ENCODE measurements at regions not wholly inside any gene's neighbourhood (a gene's known extent, or its start where the extent isn't known, plus 50 kb on each side); places are given as distances from the start of the nearest gene placed in this dataset.

- no peaks in the 10 kb centered on the region for H3K79me2 ChIP-seq (ENCODE audit: control insufficient read depth, insufficient read depth, low read length)
- no peak overlapping the region for H3K27ac ChIP-seq (ENCODE audit: low read length in 2 of 2)
- intact Hi-C loops (cut with micrococcal nuclease) = no loop called here
- no peak overlapping the region for H3K4me2 ChIP-seq (replicated peaks; ENCODE audit: low read depth, low read length, poor library complexity, severe bottlenecking)
- no peak overlapping the region for H3K4me3 Mint-ChIP-seq
- H2AFZ ChIP-seq (ENCODE audit: insufficient read depth, low read depth, low read length, poor library complexity, severe bottlenecking) = no peak overlapping the region
- no peaks in the 10 kb centered on the region for H3K27me3 ChIP-seq (replicated peaks in 1 of 4; ENCODE audit: control extremely low read depth in 1 of 4, control insufficient read depth in 3 of 4, insufficient read depth in 4 of 4, low read length in 3 of 4)
- no peaks in the 10 kb centered on the region for H3K4me1 Mint-ChIP-seq
- ChIA-PET POLR2A (no interaction called here), CTCF (no interaction called here)
- no peaks in the 10 kb centered on the region for H3K36me3 ChIP-seq (replicated peaks in 1 of 2; ENCODE audit: control extremely low read depth in 1 of 2, control insufficient read depth in 1 of 2, extremely low read depth in 1 of 2, insufficient read depth in 2 of 2, low read length in 1 of 2)
- H3K9me3 ChIP-seq (ENCODE audit: control extremely low read depth in 1 of 3, control insufficient read depth in 2 of 3, insufficient read depth in 1 of 3, low read length in 2 of 3) = peaks cover 0 to 2% (median 0%) of the 10 kb centered on the region in 3 donors
- H3K27me3 Mint-ChIP-seq = no peaks in the 10 kb centered on the region
- H3K9ac ChIP-seq (ENCODE audit: low read length) = no peak overlapping the region
- no peak for DNase-seq
- 73% methylated on average over 1 of the region's 3 CpGs for WGBS (ENCODE audit: insufficient coverage)
- H3K4me3 ChIP-seq (ENCODE audit: control extremely low read depth in 1 of 5, extremely low read depth in 1 of 5, insufficient read depth in 1 of 5, low read depth in 2 of 5, low read length in 4 of 5) = no peak overlapping the region
- no peak for ATAC-seq (ENCODE audit: low read depth)
- H3K27ac Mint-ChIP-seq = no peak overlapping the region
- no peaks in the 10 kb centered on the region for H3K9me3 Mint-ChIP-seq (ENCODE audit: insufficient read depth)
- H3K4me1 ChIP-seq (ENCODE audit: control insufficient read depth in 2 of 2, insufficient read depth in 2 of 2, low read length in 2 of 2) = no peaks in the 10 kb centered on the region
- no peaks in the 10 kb centered on the region for H4K20me1 ChIP-seq (ENCODE audit: control insufficient read depth, insufficient read depth, low read length, poor library complexity, severe bottlenecking)
- no peak for TF ChIP-seq EZH2 (IDR thresholded peaks at IDR 0.05; ENCODE audit: borderline replicate concordance, insufficient read depth, low read depth, low read length, poor library complexity, severe bottlenecking)
- no peak for TF ChIP-seq CTCF (IDR thresholded peaks at IDR 0.05)
These were observed 784.0 kb downstream of the TMTC2 start for GRCh38 chr12:83470749-83471148.

GRCh38 chr12:83468988-83469908 lies 782.5 kb downstream of the TMTC2 start:
- no peak overlapping the region for H3K4me2 ChIP-seq (replicated peaks; ENCODE audit: low read depth, low read length, poor library complexity, severe bottlenecking)
- 83% methylated on average over 1 of the region's 5 CpGs for WGBS (ENCODE audit: insufficient coverage)
- H3K4me1 Mint-ChIP-seq = no peaks in the 10 kb centered on the region
- H3K9me3 Mint-ChIP-seq (ENCODE audit: insufficient read depth) = no peaks in the 10 kb centered on the region
- no peak overlapping the region for H3K4me3 ChIP-seq (ENCODE audit: control extremely low read depth in 1 of 5, extremely low read depth in 1 of 5, insufficient read depth in 1 of 5, low read depth in 2 of 5, low read length in 4 of 5)
- CTCF ChIA-PET = no interaction called here
- no peak overlapping the region for H3K9ac ChIP-seq (ENCODE audit: low read length)
- no peak overlapping the region for H3K4me3 Mint-ChIP-seq
- H3K27ac ChIP-seq (ENCODE audit: low read length in 2 of 2) = no peak overlapping the region
- no peak overlapping the region for H2AFZ ChIP-seq (ENCODE audit: insufficient read depth, low read depth, low read length, poor library complexity, severe bottlenecking)
- no peaks in the 10 kb centered on the region for H3K36me3 ChIP-seq (replicated peaks in 1 of 2; ENCODE audit: control extremely low read depth in 1 of 2, control insufficient read depth in 1 of 2, extremely low read depth in 1 of 2, insufficient read depth in 2 of 2, low read length in 1 of 2)
- no peak overlapping the region for H3K27ac Mint-ChIP-seq
- H3K27me3 ChIP-seq (replicated peaks in 1 of 4; ENCODE audit: control extremely low read depth in 1 of 4, control insufficient read depth in 3 of 4, insufficient read depth in 4 of 4, low read length in 3 of 4) = no peaks in the 10 kb centered on the region
- no peak for DNase-seq
- H3K4me1 ChIP-seq (ENCODE audit: control insufficient read depth in 2 of 2, insufficient read depth in 2 of 2, low read length in 2 of 2) = no peaks in the 10 kb centered on the region
- ATAC-seq (ENCODE audit: low read depth) = no peak
- H3K9me3 ChIP-seq (ENCODE audit: control extremely low read depth in 1 of 3, control insufficient read depth in 2 of 3, insufficient read depth in 1 of 3, low read length in 2 of 3) = no peaks in the 10 kb centered on the region
- H3K27me3 Mint-ChIP-seq = no peaks in the 10 kb centered on the region
- no peaks in the 10 kb centered on the region for H3K79me2 ChIP-seq (ENCODE audit: control insufficient read depth, insufficient read depth, low read length)
- no peaks in the 10 kb centered on the region for H4K20me1 ChIP-seq (ENCODE audit: control insufficient read depth, insufficient read depth, low read length, poor library complexity, severe bottlenecking)
- POLR2A ChIA-PET = no interaction called here
- no peak for TF ChIP-seq CTCF (IDR thresholded peaks at IDR 0.05)
- TF ChIP-seq EZH2 (IDR thresholded peaks at IDR 0.05; ENCODE audit: borderline replicate concordance, insufficient read depth, low read depth, low read length, poor library complexity, severe bottlenecking) = no peak
- intact Hi-C loops (cut with micrococcal nuclease) = loop anchor here (2.0 kb wide), 1 partner anchor 16 kb away; no protein-coding TSS in a partner anchor

Data from B cell (primary cell).